Fibroblast of lung (primary cell): ENCODE measurements at regions not wholly inside any gene's neighbourhood (a gene's known extent, or its start where the extent isn't known, plus 50 kb on each side); places are given as distances from the start of the nearest gene placed in this dataset.

ENCODE experiments used
- CTCF ChIP-seq, 2 donors: IDR thresholded peaks in 1 of 2; conservative IDR thresholded peaks in 1 of 2; 1 replicate in 1 of 2; 2 replicates in 1 of 2; pipeline ENCODE4 v1.5.1; 2011 to 2012; ENCODE audit warnings: low read length in 2 of 2, control low read depth in 1 of 2, inconsistent platforms in 1 of 2, low read depth in 1 of 2, mild to moderate bottlenecking in 1 of 2
- EZH2 ChIP-seq: IDR thresholded peaks from 2 replicates; pipeline ENCODE4 v1.5.1; 2012; ENCODE audit warnings: low read length, control low read depth, mild to moderate bottlenecking; ENCODE audit errors: missing control alignments

- TF ChIP-seq CTCF (conservative IDR thresholded peaks at IDR 0.05 in 1 of 2, IDR thresholded peaks at IDR 0.05 in 1 of 2; ENCODE audit: low read depth in 1 of 2, low read length in 2 of 2) (no peak), EZH2 (no peak)
Observed at GRCh38 chr11:130551388-130551787, 102.9 kb downstream of the ADAMTS15 start.
